ENCODE measurements at regions not wholly inside any gene's neighbourhood (a gene's known extent, or its start where the extent isn't known, plus 50 kb on each side); places are given as distances from the start of the nearest gene placed in this dataset.

- Histone ChIP-seq H3K4me3 (ENCODE audit: insufficient read depth, low read length, poor library complexity, severe bottlenecking) (no peak overlapping the region), H3K27me3 (ENCODE audit: low read length) (no peaks in the 10 kb centered on the region), H3K9me3 (ENCODE audit: insufficient read depth, low read length) (no peaks in the 10 kb centered on the region), H2AFZ (ENCODE audit: low read depth, low read length, severe bottlenecking) (no peak overlapping the region), H3K4me2 (ENCODE audit: low read depth, low read length, poor library complexity, severe bottlenecking) (no peak overlapping the region), H3K9me2 (replicated peaks; ENCODE audit: insufficient read depth, low read length) (no peaks in the 10 kb centered on the region), H3K36me3 (ENCODE audit: low read length) (no peaks in the 10 kb centered on the region; the same call in 1 of the 2 replicates), H3K27ac (ENCODE audit: low read depth, low read length) (no peak overlapping the region), H3F3A (ENCODE audit: insufficient read depth) (no peaks in the 10 kb centered on the region), H3K9ac (ENCODE audit: low read length) (no peak overlapping the region), H3K79me2 (ENCODE audit: insufficient read depth, low read length) (no peaks in the 10 kb centered on the region), H4K20me1 (ENCODE audit: low read depth, low read length) (no peaks in the 10 kb centered on the region)
- TF ChIP-seq EZH2phosphoT487 (conservative IDR thresholded peaks at IDR 0.05; ENCODE audit: low read length): no peak
- no peak for TF ChIP-seq CTCF (IDR thresholded peaks at IDR 0.05; ENCODE audit: insufficient read depth, low read length, poor library complexity, severe bottlenecking)
Observed at GRCh38 chr13:63691474-63691873, 2275.8 kb upstream of the PCDH20 start.

- no peak overlapping the region for H3K9ac ChIP-seq (ENCODE audit: low read length)
- H3K27me3 ChIP-seq (ENCODE audit: low read length): no peaks in the 10 kb centered on the region
- TF ChIP-seq EZH2phosphoT487 (conservative IDR thresholded peaks at IDR 0.05; ENCODE audit: low read length) (no peak), CTCF (IDR thresholded peaks at IDR 0.05; ENCODE audit: insufficient read depth, low read length, poor library complexity, severe bottlenecking) (no peak)
- no peaks in the 10 kb centered on the region for H3K9me3 ChIP-seq (ENCODE audit: insufficient read depth, low read length)
- no peaks in the 10 kb centered on the region for H4K20me1 ChIP-seq (ENCODE audit: low read depth, low read length)
- H3K36me3 ChIP-seq (ENCODE audit: low read length): no peaks in the 10 kb centered on the region; the same call in 1 of the 2 replicates
- H3K9me2 ChIP-seq (replicated peaks; ENCODE audit: insufficient read depth, low read length): no peaks in the 10 kb centered on the region
- peak overlapping the region; percentile 62 for H2AFZ ChIP-seq (ENCODE audit: low read depth, low read length, severe bottlenecking)
- no peaks in the 10 kb centered on the region for H3F3A ChIP-seq (ENCODE audit: insufficient read depth)
- no peak overlapping the region for H3K27ac ChIP-seq (ENCODE audit: low read depth, low read length)
- H3K4me3 ChIP-seq (ENCODE audit: insufficient read depth, low read length, poor library complexity, severe bottlenecking): no peak overlapping the region
- no peak overlapping the region for H3K4me2 ChIP-seq (ENCODE audit: low read depth, low read length, poor library complexity, severe bottlenecking)
- H3K79me2 ChIP-seq (ENCODE audit: insufficient read depth, low read length): no peaks in the 10 kb centered on the region
Observed at GRCh38 chr13:63690672-63691071, 2275.0 kb upstream of the PCDH20 start.

GRCh38 chr13:63684822-63685221 lies 2269.2 kb upstream of the PCDH20 start:
- no peaks in the 10 kb centered on the region for H3K79me2 ChIP-seq (ENCODE audit: insufficient read depth, low read length)
- no peak overlapping the region for H3K4me3 ChIP-seq (ENCODE audit: insufficient read depth, low read length, poor library complexity, severe bottlenecking)
- H3K9ac ChIP-seq (ENCODE audit: low read length): no peak overlapping the region
- H3K4me2 ChIP-seq (ENCODE audit: low read depth, low read length, poor library complexity, severe bottlenecking): no peak overlapping the region
- no peaks in the 10 kb centered on the region for H4K20me1 ChIP-seq (ENCODE audit: low read depth, low read length)
- no peaks in the 10 kb centered on the region for H3F3A ChIP-seq (ENCODE audit: insufficient read depth)
- H3K36me3 ChIP-seq (ENCODE audit: low read length): no peaks in the 10 kb centered on the region
- H2AFZ ChIP-seq (ENCODE audit: low read depth, low read length, severe bottlenecking): peak overlapping the region; percentile 74
- no peaks in the 10 kb centered on the region for H3K9me3 ChIP-seq (ENCODE audit: insufficient read depth, low read length)
- no peaks in the 10 kb centered on the region for H3K9me2 ChIP-seq (replicated peaks; ENCODE audit: insufficient read depth, low read length)
- H3K27me3 ChIP-seq (ENCODE audit: low read length): no peaks in the 10 kb centered on the region
- H3K27ac ChIP-seq (ENCODE audit: low read depth, low read length): no peak overlapping the region
- TF ChIP-seq EZH2phosphoT487 (conservative IDR thresholded peaks at IDR 0.05; ENCODE audit: low read length) (no peak), CTCF (IDR thresholded peaks at IDR 0.05; ENCODE audit: insufficient read depth, low read length, poor library complexity, severe bottlenecking) (no peak)

Data from SU-DHL-6 (cell line).